GM18870 (cell line): ENCODE measurements at regions not wholly inside any gene's neighbourhood (a gene's known extent, or its start where the extent isn't known, plus 50 kb on each side); places are given as distances from the start of the nearest gene placed in this dataset.
"Not testable (repeated sequence)": the region's sequence is repeated elsewhere in the genome, so short reads cannot be mapped to it uniquely, and the experiment has no call there.

Experiments used
- ATAC-seq: cut with Tn5 transposase; IDR thresholded peaks from one replicate; pipeline ENCODE4 v1.9.1; 2021; ENCODE audit warnings: moderate library complexity; ENCODE audit not compliant: unreplicated experiment

GRCh38 chr5:89695371-89695770 is 714.2 kb downstream of the CETN3 start:
- no peak for ATAC-seq

DNA sequence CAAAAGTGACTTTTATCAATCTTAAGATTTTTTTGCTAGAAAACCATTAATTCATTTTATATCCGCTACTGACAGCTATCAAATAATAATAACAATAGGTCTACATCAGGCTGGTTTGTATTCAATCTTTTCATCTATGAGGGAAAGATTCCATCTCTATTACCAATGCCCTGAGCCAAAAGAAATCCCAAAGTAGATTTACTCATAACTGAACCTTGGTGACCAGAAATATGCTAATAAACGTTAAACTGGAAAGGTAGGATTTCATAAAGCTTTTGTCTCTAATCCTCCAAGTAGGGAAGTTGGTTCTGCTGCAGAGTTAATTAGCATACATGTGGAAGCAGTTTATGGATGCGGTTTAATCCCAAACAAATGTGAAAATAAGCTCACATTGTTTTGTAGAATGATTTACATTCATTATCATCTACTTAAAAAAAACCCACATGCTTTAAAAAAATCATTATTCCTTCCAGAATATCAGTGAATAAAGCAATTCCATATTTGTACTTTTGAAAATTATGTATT is 715.5 kb downstream of the CETN3 start:
- ATAC-seq: no peak

- ATAC-seq: no peak
Measured at GRCh38 chr5:89690331-89690730, 719.2 kb downstream of the CETN3 start.

DNA sequence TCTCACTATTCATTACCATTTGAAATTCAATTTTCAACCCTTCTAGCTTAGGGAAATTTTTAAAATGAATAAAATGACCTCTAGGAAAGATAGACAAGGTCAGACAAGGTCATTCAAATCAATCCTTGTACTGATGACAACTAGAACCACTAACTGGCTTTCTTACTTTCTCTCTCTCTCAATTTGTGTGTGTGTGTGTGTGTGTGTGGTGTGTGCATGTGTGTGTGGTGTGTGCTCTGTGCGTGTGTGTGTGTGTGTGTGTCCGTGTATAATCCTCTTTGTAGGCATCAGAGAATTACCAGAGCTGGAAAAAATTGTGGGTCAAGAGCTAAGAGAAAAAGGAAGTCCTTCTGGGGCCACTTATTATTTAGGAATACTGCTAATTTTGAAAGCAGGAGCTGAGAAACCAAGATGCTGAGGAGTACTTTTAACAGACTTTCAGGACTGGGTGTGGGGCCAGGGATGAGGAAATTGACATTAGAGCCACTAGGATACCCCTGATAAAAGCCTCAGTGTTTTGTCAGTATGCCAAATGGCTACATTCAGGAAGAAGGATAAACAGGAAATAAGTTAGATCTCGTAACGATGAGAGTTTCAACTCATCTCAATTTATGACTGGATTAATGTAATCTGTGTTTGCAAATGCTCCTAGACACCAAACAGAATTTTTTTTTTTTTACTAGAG is 723.3 kb downstream of the CETN3 start:
- no peak for ATAC-seq

GRCh38 chr5:89676634-89677033 is 732.9 kb downstream of the CETN3 start:
- ATAC-seq: no peak

DNA sequence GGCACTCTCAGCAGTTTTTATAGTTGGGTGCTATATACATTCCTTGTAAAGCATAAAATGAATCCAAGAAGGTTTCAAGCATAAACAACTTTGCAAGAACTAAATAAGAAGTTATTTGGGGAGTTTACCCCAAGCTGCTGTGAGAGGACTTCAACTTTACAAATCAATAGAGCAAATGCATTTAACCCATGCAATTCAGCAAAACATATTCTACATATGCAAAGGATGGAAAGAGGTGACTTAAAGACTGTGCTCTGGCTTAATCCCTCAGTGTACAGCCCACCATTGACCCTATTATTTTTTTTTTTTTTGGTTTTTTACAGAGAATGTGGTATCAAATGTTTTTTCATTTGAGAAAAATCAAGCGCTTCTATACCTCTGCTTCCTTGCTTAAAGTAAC is 736.5 kb downstream of the CETN3 start:
- ATAC-seq: no peak

DNA sequence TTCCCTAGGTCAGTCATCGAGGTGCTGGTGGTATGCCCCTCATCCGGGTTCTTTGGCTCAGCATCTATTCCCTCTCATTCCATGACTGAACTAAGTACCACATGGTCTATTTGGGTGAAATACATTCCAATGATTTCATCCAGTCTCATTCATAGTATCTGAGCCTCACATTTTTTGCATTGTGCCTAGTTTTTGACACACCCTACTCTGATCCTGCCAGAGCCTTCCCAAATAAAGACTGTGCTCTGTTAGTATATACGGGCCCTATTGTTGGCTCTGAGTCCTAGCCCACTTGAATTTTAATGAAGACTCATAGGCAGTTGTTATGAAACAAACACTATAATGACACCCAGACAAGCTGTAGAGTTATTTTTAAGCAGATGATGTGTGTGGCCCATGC is 740.7 kb downstream of the CETN3 start:
- no peak for ATAC-seq

DNA sequence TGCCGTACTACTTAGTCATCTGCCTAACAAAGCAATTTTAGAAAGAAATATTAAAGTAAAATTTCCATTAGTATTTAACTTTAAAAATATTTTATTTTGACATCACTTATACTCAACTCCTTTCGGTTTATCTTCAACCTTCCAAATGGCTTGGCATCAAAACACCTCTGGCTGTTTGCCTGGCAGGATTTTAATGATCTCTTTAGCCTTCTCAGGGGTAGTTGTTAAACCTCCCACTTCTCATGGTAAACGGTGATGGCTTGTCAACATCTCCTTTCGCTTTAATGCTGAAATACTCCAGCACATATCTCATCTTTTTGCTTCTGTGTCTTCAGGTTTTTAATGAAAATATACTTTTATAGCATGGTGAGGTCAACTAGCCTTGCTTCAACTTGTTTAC is 747.1 kb downstream of the CETN3 start:
- no peak for ATAC-seq

DNA sequence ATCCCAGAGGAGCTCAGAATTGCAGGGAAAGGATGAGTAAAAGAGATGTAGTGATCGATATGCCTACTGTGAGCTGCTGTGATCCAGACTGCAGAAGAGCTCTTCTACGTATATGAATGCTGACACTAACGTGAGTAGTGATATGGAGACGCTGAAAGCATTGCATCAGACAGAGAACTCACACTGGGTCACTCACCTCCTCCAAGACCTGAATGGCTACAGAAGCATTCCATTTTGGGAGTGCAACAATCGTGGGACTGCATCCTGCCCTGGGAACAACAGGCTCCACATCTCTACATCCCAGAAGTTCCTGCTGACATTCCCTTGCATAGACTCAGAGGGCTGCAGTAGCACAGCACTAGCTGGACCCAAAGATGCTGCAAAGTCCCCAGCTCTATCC is 755.9 kb upstream of the MEF2C start:
- no peak for ATAC-seq

DNA sequence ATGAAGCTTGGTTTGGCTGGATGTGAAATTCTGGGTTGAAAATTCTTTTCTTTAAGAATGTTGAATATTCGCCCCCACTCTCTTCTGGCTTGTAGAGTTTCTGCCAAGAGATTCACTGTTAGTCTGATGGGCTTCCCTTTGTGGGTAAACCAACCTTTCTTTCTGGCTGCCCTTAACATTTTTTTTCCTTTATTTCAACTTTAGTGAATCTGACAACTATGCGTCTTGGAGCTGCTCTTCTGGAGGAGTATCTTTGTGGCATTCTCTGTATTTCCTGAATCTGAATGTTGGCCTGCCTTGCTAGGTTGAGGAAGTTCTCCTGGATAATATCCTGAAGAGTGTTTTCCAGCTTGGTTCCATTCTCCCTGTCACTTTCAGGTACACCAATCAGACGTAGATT is 751.2 kb upstream of the MEF2C start:
- ATAC-seq: not testable (repeated sequence)

DNA sequence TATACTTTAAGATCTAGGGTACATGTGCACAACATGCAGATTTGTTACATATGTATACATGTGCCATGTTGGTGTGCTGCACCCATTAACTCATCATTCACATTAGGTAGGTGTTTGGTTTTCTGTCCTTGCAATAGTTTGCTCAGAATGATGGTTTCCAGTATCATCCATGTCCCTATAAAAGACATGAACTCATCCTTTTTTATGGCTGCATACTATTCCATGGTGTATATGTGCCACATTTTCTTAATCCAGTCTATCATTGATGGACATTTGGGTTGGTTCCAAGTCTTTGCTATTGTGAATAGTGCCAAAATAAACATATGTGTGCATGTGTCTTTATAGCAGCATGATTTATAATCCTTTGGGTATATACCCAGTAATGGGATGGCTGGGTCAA is 747.1 kb upstream of the MEF2C start:
- not testable (repeated sequence) for ATAC-seq

GRCh38 chr5:89628876-89629635 is 746.1 kb upstream of the MEF2C start:
- no peak for ATAC-seq

DNA sequence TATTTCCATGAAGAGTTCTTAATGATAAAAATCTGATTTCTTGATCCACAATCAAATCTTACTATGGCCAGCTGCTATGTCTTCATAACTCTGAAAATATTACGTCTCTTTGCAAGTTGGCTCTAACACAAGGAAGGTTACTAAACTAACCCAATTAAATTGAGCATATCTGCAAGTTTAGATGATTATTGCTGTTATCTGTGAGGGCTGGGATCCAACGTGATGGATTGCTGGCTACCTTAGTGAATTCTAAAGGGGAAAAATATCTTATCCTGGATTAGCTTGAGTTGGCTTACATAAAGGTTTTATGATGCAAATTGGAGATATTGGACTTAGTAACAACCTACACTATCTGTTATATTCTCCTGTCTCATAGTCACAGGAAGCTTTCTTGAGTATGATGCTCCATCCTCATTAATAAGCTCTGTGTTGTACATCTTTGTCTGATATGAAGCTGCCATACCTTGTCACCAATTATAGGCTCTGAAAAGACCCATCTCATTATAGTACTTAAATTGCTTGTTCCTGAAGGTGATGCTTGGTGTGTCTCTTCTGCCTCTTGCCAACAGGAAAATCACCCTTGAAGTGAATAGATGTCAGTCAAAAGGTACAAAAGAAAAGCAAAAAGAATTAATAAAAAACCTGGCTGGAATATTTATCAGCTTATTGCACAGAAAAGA is 733.0 kb upstream of the MEF2C start:
- no peak for ATAC-seq

- peak; percentile 99 for ATAC-seq
Measured at GRCh38 chr5:89613222-89613956, 730.4 kb upstream of the MEF2C start.

GRCh38 chr5:89606939-89607534 is 724.1 kb upstream of the MEF2C start:
- no peak for ATAC-seq

GRCh38 chr5:89604342-89604741 is 721.4 kb upstream of the MEF2C start:
- no peak for ATAC-seq

DNA sequence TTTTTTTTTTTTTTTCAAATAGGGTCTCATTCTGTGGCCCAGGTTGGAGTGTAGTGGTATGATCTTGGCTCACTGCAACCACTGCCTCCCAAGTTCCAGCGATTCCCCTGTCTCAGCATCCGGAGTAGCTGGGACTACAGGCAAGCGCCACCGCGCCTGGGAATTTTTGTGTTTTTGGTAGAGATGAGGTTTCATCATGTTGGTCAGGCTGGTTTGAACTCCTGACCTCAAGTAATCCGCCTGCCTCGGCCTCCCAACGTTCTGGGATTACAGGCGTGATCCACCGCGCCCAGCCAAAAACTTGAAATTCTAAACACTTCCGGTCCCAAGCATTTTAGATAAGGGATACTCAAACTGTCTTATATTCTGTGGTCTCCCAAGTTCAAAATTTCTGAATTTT is 718.9 kb upstream of the MEF2C start:
- no peak for ATAC-seq

DNA sequence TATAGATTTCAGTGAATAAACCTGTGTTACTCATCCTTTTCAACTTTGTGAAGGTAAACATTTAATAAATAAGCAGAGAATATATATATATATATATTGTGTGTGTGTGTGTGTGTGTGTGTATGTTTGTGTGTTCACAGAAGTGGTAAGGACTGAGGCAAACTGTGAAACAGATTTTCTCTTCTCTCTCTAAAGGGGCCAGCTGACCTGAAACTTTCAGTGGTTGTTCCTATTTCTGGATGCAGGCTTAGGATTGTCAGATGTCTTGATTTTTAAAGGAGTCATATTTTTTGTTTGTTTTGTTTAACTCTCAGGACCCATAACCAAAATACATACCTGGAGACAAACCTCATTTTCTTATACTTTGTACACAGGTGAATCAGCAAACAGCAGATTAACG is 714.9 kb upstream of the MEF2C start:
- no peak for ATAC-seq

DNA sequence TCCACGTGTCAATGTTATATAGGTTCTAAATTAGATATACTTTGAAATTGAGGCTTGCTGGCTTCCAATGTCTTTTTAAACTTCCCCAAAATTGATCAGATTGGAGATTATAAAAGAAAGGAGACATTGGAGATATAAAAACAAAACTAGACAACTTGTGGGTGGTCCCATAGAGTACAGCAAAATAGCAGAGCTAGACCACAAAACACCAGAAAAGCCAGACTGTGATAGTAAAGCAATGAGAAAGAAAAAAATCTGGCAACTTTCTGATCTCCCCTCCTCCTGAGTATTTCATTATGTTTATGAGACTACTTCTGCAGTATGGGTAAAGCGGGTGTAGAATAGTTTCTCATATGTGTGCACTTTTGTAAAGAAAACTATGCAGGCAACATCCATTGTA is 713.8 kb upstream of the MEF2C start:
- no peak for ATAC-seq

DNA sequence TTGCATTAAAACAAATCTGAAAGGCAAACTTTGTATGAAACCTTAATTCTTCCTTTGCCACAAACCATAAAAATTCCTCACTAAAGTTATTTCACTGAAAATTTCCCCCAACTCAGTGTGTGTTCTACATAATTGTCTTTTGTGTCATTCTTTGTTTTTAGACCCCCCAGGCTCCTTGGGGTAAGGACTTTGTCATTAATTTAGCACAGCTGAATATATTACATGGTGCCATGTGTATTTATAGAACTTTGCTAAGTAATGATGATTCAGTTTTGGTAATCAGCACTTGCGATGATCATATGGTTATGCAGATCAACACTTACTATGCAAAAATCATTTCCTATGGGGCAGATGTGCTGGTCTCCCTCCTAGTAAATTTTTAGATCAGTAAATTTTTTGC is 712.1 kb upstream of the MEF2C start:
- ATAC-seq: no peak
